ENCODE measurements at regions not wholly inside any gene's neighbourhood (a gene's known extent, or its start where the extent isn't known, plus 50 kb on each side); places are given as distances from the start of the nearest gene placed in this dataset.

DNA sequence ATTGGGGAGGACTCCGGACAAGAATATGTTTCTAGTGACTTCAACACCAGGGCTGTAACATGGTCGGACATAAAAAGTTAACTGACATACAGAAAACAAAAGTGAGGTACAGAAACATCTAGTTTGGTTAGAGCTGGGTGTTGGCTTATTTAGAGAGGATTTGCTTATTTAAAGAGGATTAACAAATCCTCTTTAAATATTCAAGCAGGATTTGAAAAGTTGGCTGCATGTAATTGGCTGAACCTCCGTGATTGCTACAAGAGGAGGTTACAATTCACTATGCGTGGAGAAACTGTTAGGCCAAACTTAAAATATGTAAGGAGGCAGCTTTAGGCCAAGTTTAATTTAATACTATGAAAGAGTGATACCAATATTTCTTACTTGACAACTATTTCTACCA is 2707.4 kb downstream of the ARAP2 start:
- H3K9me3 ChIP-seq (ENCODE audit: control insufficient read depth in 1 of 2, insufficient read depth in 1 of 2, low read depth in 1 of 2, low read length in 2 of 2): no peaks in the 10 kb centered on the region
- no peak overlapping the region for H3K4me3 ChIP-seq (replicated peaks in 1 of 2; ENCODE audit: low read depth in 1 of 2, low read length in 2 of 2)
- no peaks in the 10 kb centered on the region for H3K4me1 ChIP-seq (ENCODE audit: control insufficient read depth in 1 of 2, insufficient read depth in 2 of 2, low read length in 2 of 2)
- H3K9ac ChIP-seq (ENCODE audit: low read length): no peak overlapping the region
- no peaks in the 10 kb centered on the region for H3K9me2 ChIP-seq (ENCODE audit: insufficient read depth)
- ChIA-PET RAD21 (ENCODE audit: low non-redundant PET in 1 of 2, low total read pairs in 2 of 2, uncharacterized antibody in 2 of 2, unreplicated experiment in 2 of 2) (no interaction called here), CTCF (no interaction called here), POLR2A (no interaction called here)
- no peak for TF ChIP-seq ZFX (IDR thresholded peaks at IDR 0.05)
- TF ChIP-seq CEBPB (IDR thresholded peaks at IDR 0.05; ENCODE audit: low read depth): no peak
- TF ChIP-seq SRF (IDR thresholded peaks at IDR 0.05; ENCODE audit: low read depth): no peak
- TF ChIP-seq, protein P1, sequence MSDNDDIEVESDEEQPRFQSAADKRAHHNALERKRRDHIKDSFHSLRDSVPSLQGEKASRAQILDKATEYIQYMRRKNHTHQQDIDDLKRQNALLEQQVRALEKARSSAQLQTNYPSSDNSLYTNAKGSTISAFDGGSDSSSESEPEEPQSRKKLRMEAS (IDR thresholded peaks at IDR 0.05): no peak
- TF ChIP-seq, protein P2, sequence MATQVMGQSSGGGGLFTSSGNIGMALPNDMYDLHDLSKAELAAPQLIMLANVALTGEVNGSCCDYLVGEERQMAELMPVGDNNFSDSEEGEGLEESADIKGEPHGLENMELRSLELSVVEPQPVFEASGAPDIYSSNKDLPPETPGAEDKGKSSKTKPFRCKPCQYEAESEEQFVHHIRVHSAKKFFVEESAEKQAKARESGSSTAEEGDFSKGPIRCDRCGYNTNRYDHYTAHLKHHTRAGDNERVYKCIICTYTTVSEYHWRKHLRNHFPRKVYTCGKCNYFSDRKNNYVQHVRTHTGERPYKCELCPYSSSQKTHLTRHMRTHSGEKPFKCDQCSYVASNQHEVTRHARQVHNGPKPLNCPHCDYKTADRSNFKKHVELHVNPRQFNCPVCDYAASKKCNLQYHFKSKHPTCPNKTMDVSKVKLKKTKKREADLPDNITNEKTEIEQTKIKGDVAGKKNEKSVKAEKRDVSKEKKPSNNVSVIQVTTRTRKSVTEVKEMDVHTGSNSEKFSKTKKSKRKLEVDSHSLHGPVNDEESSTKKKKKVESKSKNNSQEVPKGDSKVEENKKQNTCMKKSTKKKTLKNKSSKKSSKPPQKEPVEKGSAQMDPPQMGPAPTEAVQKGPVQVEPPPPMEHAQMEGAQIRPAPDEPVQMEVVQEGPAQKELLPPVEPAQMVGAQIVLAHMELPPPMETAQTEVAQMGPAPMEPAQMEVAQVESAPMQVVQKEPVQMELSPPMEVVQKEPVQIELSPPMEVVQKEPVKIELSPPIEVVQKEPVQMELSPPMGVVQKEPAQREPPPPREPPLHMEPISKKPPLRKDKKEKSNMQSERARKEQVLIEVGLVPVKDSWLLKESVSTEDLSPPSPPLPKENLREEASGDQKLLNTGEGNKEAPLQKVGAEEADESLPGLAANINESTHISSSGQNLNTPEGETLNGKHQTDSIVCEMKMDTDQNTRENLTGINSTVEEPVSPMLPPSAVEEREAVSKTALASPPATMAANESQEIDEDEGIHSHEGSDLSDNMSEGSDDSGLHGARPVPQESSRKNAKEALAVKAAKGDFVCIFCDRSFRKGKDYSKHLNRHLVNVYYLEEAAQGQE (IDR thresholded peaks at IDR 0.05; ENCODE audit: low read depth): no peak
- no peak for TF ChIP-seq SIN3A (IDR thresholded peaks at IDR 0.05; ENCODE audit: low read depth)
- TF ChIP-seq YY1 (IDR thresholded peaks at IDR 0.05; ENCODE audit: extremely low read depth, insufficient replicate concordance, low read depth, low read length): no peak
- TF ChIP-seq POLR2AphosphoS5 (IDR thresholded peaks at IDR 0.05; ENCODE audit: low read depth, low read length): no peak
- no peak for TF ChIP-seq RAD21 (IDR thresholded peaks at IDR 0.05; ENCODE audit: low read depth)
- TF ChIP-seq ZNF274 (IDR thresholded peaks at IDR 0.05; ENCODE audit: low read depth, low read length): no peak
- TF ChIP-seq TCF7L2 (IDR thresholded peaks at IDR 0.05; ENCODE audit: borderline replicate concordance, extremely low read depth, insufficient read depth, insufficient read length): no peak
- no peak for TF ChIP-seq JUND (IDR thresholded peaks at IDR 0.05)
- TF ChIP-seq EZH2 (IDR thresholded peaks at IDR 0.05): no peak
- no peak for TF ChIP-seq FOSL1 (IDR thresholded peaks at IDR 0.05; ENCODE audit: low read depth)
- no peaks in the 10 kb centered on the region for H3K27me3 ChIP-seq (ENCODE audit: insufficient read depth, low read length)
- no TSS peak for BruUV-seq (replicated peaks)
- intact Hi-C loops (cut with micrococcal nuclease): no loop called here
- H3K4me2 ChIP-seq (ENCODE audit: low read length): no peak overlapping the region
- H3K27ac ChIP-seq (ENCODE audit: low read depth, low read length): no peak overlapping the region
- no peaks in the 10 kb centered on the region for H4K20me1 ChIP-seq (ENCODE audit: insufficient read depth)
- ATAC-seq (no peak), DNase-seq (ENCODE audit: low read depth, low spot score) (no peak)
- no peaks in the 10 kb centered on the region for H3K36me3 ChIP-seq (ENCODE audit: control insufficient read depth in 1 of 2, insufficient read depth in 2 of 2, low read length in 2 of 2)
- no peak overlapping the region for H2AFZ ChIP-seq (ENCODE audit: low read depth, low read length, poor library complexity, severe bottlenecking)
- H3K79me2 ChIP-seq (ENCODE audit: insufficient read depth, low read length): no peaks in the 10 kb centered on the region

Measured in HCT116 (cell line).